WI38 (cell line): ENCODE measurements at regions not wholly inside any gene's neighbourhood (a gene's known extent, or its start where the extent isn't known, plus 50 kb on each side); places are given as distances from the start of the nearest gene placed in this dataset.

ENCODE experiments used
- H3K4me3 ChIP-seq: 2 replicates; pipeline ENCODE4 v1.5.1; 2011; ENCODE audit warnings: low read depth, mild to moderate bottlenecking, control low read depth, low read length
- TF ChIP-seq, protein P1 (sequence below): IDR thresholded peaks from 2 replicates; pipeline ENCODE4 v1.5.1; 2012; ENCODE audit warnings: low read depth, mild to moderate bottlenecking, control low read depth, low read length

DNA sequence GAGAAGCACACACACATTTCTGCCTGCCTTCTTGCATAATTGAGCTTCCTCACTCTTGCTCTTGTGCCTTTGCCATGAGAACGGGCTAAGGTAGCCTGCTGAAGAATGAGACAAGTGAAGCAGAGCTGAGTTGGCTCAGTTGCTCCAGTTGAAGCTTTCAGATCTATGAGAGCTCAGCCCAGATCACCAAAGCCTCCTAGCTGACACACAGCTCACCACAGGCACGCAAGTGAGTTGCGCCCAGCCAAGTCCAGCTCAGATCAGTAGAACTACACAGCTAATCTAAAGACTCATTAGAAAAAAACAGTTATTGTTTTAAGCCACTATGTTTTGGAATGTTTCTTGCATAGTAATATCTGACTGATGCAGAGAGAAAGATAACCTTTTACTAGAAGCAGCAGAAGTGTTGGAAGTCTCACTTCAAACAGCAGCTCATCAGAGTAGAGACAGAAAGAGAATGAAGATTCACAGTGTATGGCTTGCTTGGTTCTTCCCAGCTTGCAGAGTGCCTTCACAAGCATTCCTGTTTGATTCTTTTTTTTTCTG is 362.4 kb downstream of the MID1IP1 start:
- TF ChIP-seq, protein P1, sequence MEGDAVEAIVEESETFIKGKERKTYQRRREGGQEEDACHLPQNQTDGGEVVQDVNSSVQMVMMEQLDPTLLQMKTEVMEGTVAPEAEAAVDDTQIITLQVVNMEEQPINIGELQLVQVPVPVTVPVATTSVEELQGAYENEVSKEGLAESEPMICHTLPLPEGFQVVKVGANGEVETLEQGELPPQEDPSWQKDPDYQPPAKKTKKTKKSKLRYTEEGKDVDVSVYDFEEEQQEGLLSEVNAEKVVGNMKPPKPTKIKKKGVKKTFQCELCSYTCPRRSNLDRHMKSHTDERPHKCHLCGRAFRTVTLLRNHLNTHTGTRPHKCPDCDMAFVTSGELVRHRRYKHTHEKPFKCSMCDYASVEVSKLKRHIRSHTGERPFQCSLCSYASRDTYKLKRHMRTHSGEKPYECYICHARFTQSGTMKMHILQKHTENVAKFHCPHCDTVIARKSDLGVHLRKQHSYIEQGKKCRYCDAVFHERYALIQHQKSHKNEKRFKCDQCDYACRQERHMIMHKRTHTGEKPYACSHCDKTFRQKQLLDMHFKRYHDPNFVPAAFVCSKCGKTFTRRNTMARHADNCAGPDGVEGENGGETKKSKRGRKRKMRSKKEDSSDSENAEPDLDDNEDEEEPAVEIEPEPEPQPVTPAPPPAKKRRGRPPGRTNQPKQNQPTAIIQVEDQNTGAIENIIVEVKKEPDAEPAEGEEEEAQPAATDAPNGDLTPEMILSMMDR: no peak
- no peak overlapping the region for H3K4me3 ChIP-seq

DNA sequence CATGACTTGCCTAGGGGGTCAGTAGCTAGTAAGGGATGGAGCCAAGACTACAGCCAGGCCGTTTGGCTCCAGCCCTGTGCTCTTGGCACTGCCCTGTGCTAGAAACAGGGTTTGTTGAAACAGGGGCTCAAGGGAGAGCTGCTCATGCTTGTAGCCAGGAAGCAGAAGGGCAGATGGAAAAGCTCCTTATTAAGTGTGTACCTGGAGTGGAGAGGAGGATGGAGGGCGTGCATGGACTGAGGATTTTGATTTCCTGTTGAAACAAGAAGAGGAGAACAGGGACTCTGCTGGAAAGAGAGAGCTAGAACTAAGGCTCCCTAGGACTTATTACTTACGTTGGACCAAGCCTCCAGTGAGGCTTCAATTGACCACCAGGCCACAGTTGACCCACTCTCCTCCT is 363.0 kb downstream of the MID1IP1 start:
- TF ChIP-seq, protein P1: no peak

DNA sequence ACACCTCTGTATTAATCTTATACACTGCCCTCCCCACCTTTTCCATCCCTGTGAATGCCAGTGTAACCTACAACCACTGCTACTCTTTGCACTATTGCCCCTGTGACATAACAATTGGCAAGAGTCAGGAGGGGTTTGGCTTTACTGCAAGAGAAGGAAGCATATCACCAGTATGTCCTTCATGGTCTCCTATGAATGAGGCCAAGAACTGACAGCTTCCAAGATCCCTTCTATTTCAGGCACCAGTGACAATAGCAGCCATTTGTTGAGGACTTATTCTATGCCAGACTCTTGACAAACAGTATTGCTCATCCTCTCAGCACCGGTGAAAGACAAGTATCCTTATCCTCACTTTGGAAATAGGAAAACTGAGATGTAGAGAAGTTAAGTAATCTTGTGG is 363.9 kb downstream of the MID1IP1 start:
- H3K4me3 ChIP-seq: no peak overlapping the region
- TF ChIP-seq, protein P1: no peak

More for the DNA sequence above, 363.0 kb downstream of the MID1IP1 start:
- H3K4me3 ChIP-seq: no peak overlapping the region

DNA sequence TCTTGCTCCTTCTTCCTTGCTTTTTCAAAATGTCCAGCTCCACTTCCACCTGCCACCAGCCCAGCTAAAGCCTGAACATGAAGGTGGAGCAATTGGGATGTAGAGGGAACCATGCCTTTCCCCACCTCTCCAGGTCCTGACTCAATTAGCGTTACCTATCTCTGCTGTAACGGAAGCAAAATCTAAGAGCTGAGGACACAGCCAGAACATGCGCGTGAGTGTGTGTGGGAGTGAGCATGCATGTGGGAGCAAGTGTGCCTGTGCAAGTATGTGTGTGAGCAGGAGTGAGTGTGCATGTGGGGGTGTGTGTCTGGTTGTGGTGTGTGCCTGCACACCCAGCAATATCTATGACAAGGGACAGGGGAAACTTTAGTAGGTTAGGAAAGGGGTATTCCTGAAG is 364.5 kb downstream of the MID1IP1 start:
- TF ChIP-seq, protein P1: no peak
- H3K4me3 ChIP-seq: no peak overlapping the region

DNA sequence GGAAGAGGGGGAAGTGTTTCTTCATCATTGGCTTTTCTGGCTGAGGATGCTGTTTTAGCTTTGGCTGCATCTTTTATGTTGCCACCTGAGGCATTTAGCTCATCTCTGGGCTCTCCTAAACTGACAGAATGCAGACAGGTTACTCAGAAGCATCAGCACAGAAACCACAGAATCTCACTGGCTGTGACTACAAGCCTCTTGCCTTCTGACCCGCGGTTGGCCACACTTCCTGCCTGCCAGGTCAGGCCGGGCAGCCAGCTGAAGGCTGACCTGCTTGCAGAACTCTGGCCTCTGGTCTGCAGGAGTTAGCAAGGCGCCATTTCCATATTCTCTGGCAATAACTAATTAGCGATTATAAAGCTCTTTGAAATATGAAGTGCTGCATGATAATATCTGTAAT is 366.5 kb downstream of the MID1IP1 start:
- no peak overlapping the region for H3K4me3 ChIP-seq
- TF ChIP-seq, protein P1: no peak

DNA sequence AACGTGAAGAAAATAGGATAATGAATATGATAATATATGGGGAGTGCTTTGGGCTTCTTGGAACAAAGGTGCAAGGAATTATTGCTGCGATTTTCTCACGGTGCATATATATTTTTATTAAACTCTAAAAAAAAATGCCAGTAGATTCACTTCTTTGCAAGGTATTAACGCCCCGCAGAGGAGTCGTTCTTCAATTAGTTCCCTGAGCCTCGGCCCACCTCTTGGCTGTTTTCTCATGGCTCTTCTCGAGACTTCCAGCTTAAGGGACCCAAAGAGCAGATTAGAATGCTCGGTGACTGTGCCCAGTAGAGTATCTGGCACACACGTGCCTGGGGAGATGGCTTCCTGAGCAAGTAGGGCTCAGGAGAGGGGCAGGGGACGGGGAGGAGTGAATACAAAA is 367.4 kb downstream of the MID1IP1 start:
- TF ChIP-seq, protein P1: no peak
- H3K4me3 ChIP-seq: no peak overlapping the region

DNA sequence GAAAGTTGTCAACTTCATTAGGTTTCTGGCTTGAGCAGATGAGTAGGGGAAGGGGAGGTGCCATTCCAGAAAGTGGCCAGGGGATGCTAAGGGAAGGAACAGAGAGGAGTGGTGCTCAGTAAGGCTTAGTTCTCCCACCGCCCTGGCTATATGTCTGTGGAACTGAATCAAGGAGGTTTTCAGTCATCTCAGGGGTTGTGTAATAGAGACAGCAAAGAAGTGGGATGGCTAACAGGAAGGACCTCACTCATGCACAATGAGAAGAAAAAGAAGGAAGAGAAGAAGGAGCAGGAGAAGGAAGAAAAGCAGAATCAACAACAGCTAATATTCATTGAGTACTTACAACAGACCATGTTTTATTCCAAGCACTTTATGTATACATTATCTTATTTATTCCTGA is 368.7 kb downstream of the MID1IP1 start:
- TF ChIP-seq, protein P1: no peak
- H3K4me3 ChIP-seq: no peak overlapping the region
